GM18508 (cell line): ENCODE measurements at regions not wholly inside any gene's neighbourhood (a gene's known extent, or its start where the extent isn't known, plus 50 kb on each side); places are given as distances from the start of the nearest gene placed in this dataset.
"Not testable (repeated sequence)": the region's sequence is repeated elsewhere in the genome, so short reads cannot be mapped to it uniquely, and the experiment has no call there.

ENCODE experiments used
- ATAC-seq: cut with Tn5 transposase; IDR thresholded peaks from one replicate; pipeline ENCODE4 v1.9.1; 2021; ENCODE audit warnings: moderate number of reproducible peaks; ENCODE audit not compliant: insufficient read depth, unreplicated experiment

GRCh38 chr1:173392895-173393658 is 84.1 kb upstream of the PRDX6 start:
- ATAC-seq: no peak

GRCh38 chr1:173393659-173394000 is 83.5 kb upstream of the PRDX6 start:
- ATAC-seq: no peak

- ATAC-seq: not testable (repeated sequence)
Measured at GRCh38 chr1:173394813-173395212, 82.3 kb upstream of the PRDX6 start.

- ATAC-seq: no peak
Measured at GRCh38 chr1:173395762-173396161, 81.4 kb upstream of the PRDX6 start.

GRCh38 chr1:173400387-173400995 is 76.6 kb upstream of the PRDX6 start:
- ATAC-seq: no peak

- ATAC-seq: no peak
Measured at GRCh38 chr1:173403996-173404395, 73.1 kb upstream of the PRDX6 start.

- ATAC-seq: no peak
Measured at GRCh38 chr1:173405281-173405680, 71.9 kb upstream of the PRDX6 start.

- no peak for ATAC-seq
Measured at GRCh38 chr1:173405834-173406233, 71.3 kb upstream of the PRDX6 start.

- no peak for ATAC-seq
Measured at GRCh38 chr1:173406783-173407230, 70.3 kb upstream of the PRDX6 start.

- ATAC-seq: no peak
Measured at GRCh38 chr1:173407846-173408245, 69.3 kb upstream of the PRDX6 start.

- ATAC-seq: no peak
Measured at GRCh38 chr1:173408886-173409285, 68.2 kb upstream of the PRDX6 start.

- no peak for ATAC-seq
Measured at GRCh38 chr1:173409613-173410012, 67.5 kb upstream of the PRDX6 start.

- no peak for ATAC-seq
Measured at GRCh38 chr1:173410133-173410793, 66.9 kb upstream of the PRDX6 start.

- peak; percentile 54 for ATAC-seq
Measured at GRCh38 chr1:173410794-173411236, 66.3 kb upstream of the PRDX6 start.

GRCh38 chr1:173411835-173412742 is 65.0 kb upstream of the PRDX6 start:
- no peak for ATAC-seq

- no peak for ATAC-seq
Measured at GRCh38 chr1:173413271-173413707, 63.8 kb upstream of the PRDX6 start.

GRCh38 chr1:173414136-173414535 is 63.0 kb upstream of the PRDX6 start:
- peak; percentile 29 for ATAC-seq

- no peak for ATAC-seq
Measured at GRCh38 chr1:173414539-173415226, 62.5 kb upstream of the PRDX6 start.

GRCh38 chr1:173415490-173415889 is 61.6 kb upstream of the PRDX6 start:
- no peak for ATAC-seq
